ENCODE measurements at regions not wholly inside any gene's neighbourhood (a gene's known extent, or its start where the extent isn't known, plus 50 kb on each side); places are given as distances from the start of the nearest gene placed in this dataset.

DNA sequence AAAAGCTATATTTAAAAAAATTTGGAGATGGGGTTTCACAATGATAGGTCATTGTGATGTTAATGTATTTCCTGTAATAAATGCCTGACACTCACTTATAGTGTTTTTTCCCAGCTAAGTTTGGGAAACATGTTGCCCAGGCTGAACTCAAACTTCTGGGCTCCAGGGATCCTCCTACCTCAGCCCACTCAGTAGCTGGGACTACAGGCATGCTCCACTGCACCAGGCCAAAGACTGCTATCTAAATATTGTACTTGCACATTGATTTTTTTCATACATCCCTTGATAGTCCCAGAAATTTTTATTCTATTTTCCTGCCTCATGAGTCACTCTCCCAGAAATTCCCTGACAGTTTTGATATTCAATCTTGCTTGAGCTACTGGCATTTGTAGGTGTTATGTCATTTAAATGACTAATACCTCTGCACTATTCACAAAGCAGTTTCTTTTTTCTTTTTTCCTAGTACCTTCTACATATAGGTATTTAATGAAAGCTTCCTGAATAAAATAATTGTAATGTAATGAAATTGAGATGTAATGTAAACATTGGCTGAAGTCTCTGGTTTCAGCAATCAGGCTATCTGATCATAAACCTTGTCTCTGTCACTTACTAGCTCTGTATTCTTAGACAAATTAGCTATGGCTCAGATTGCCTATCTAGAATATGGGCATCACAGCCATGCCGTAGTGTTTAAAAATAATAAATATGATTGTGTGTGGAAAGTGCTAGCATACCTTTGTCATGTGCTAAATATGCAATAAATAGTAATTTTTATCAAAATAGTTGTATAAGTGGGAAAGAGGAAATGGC, 1973.0 kb upstream of the AGA start:
- Histone ChIP-seq H3K4me3 (ENCODE audit: low read depth, low read length, poor library complexity, severe bottlenecking) (no peak overlapping the region), H3K27ac (ENCODE audit: low read depth, low read length, poor library complexity, severe bottlenecking) (no peak overlapping the region), H3K9me3 (ENCODE audit: low read depth, low read length, poor library complexity, severe bottlenecking) (no peaks in the 10 kb centered on the region), H3K36me3 (ENCODE audit: insufficient read depth, low read length, poor library complexity, severe bottlenecking) (no peaks in the 10 kb centered on the region), H3K27me3 (replicated peaks; ENCODE audit: insufficient read depth, low read depth, low read length, poor library complexity) (no peaks in the 10 kb centered on the region), H3K4me1 (ENCODE audit: insufficient read depth, low read length, poor library complexity, severe bottlenecking) (peaks cover 10% of the 10 kb centered on the region)
- CTCF ChIA-PET = interaction anchor here (0.9 kb wide), 1 partner anchor 108 kb away, joined by 3 read pairs; no protein-coding TSS in a partner anchor
- DNase-seq (ENCODE audit: low spot score) = peak; percentile 24
- intact Hi-C loops (cut with micrococcal nuclease; ENCODE audit: unreplicated experiment) = no loop called here
- POLR2A ChIA-PET (ENCODE audit: low non-redundant PET) = interaction anchor here (0.6 kb wide), 1 partner anchor 12 kb away, joined by 5 read pairs; no protein-coding TSS in a partner anchor
- no TSS peak for BruUV-seq (replicated peaks)
- no peak for TF ChIP-seq EZH2 (IDR thresholded peaks at IDR 0.05; ENCODE audit: borderline replicate concordance, low read depth, low read length, poor library complexity, severe bottlenecking)
- TF ChIP-seq, protein P1, sequence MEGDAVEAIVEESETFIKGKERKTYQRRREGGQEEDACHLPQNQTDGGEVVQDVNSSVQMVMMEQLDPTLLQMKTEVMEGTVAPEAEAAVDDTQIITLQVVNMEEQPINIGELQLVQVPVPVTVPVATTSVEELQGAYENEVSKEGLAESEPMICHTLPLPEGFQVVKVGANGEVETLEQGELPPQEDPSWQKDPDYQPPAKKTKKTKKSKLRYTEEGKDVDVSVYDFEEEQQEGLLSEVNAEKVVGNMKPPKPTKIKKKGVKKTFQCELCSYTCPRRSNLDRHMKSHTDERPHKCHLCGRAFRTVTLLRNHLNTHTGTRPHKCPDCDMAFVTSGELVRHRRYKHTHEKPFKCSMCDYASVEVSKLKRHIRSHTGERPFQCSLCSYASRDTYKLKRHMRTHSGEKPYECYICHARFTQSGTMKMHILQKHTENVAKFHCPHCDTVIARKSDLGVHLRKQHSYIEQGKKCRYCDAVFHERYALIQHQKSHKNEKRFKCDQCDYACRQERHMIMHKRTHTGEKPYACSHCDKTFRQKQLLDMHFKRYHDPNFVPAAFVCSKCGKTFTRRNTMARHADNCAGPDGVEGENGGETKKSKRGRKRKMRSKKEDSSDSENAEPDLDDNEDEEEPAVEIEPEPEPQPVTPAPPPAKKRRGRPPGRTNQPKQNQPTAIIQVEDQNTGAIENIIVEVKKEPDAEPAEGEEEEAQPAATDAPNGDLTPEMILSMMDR (conservative IDR thresholded peaks at IDR 0.05; ENCODE audit: low read depth, low read length) = no peak

DNA sequence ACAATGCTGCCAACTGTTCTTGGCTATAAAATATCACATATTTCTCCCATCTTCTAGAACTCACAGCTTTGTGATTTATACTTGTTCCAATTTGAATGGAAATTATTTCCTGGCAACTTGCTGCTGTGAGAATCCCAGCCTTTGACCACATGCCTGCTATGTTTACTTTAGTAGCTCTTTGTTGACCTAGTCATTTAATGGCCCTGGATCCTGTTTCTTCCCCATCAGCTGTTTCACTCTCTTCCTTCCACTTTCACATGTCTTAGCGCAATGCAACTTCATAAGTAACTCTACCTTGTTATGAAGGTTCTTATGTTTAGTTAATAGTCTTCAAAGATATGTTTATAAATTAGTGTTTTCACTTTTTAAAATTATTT, 1973.6 kb upstream of the AGA start:
- H3K9me3 ChIP-seq (ENCODE audit: low read depth, low read length, poor library complexity, severe bottlenecking) = no peaks in the 10 kb centered on the region
- DNase-seq (ENCODE audit: low spot score) = no peak
- POLR2A ChIA-PET (ENCODE audit: low non-redundant PET) = interaction anchor here (0.6 kb wide), 1 partner anchor 12 kb away, joined by 5 read pairs; no protein-coding TSS in a partner anchor
- H3K4me3 ChIP-seq (ENCODE audit: low read depth, low read length, poor library complexity, severe bottlenecking) = no peak overlapping the region
- intact Hi-C loops (cut with micrococcal nuclease; ENCODE audit: unreplicated experiment) = no loop called here
- CTCF ChIA-PET = no interaction called here
- no peak overlapping the region for H3K27ac ChIP-seq (ENCODE audit: low read depth, low read length, poor library complexity, severe bottlenecking)
- H3K36me3 ChIP-seq (ENCODE audit: insufficient read depth, low read length, poor library complexity, severe bottlenecking) = no peaks in the 10 kb centered on the region
- H3K4me1 ChIP-seq (ENCODE audit: insufficient read depth, low read length, poor library complexity, severe bottlenecking) = peaks cover 10% of the 10 kb centered on the region
- H3K27me3 ChIP-seq (replicated peaks; ENCODE audit: insufficient read depth, low read depth, low read length, poor library complexity) = no peaks in the 10 kb centered on the region
- BruUV-seq (replicated peaks) = no TSS peak
- no peak for TF ChIP-seq EZH2 (IDR thresholded peaks at IDR 0.05; ENCODE audit: borderline replicate concordance, low read depth, low read length, poor library complexity, severe bottlenecking)
- TF ChIP-seq, protein P1 (conservative IDR thresholded peaks at IDR 0.05; ENCODE audit: low read depth, low read length) = no peak

DNA sequence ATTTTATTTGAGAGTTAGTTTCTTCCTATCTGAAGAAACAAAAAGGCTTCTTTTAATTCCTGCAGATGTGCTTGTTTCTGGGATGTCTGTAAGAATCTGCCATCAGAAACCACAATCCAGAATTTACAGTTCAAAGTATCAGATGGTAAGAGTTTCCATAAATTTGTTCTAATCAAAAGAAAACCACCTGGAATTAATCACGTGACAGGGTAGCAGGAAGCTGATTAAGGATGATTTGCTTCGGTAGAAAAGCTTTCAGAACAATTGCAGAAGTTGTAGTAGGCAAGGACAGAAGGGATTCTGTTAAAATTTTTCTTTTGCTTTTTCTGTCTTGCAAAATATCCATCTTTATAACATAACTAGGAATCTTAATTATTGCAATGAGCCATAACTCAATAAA, 1975.1 kb upstream of the AGA start:
- no peaks in the 10 kb centered on the region for H3K27me3 ChIP-seq (replicated peaks; ENCODE audit: insufficient read depth, low read depth, low read length, poor library complexity)
- no peak overlapping the region for H3K4me3 ChIP-seq (ENCODE audit: low read depth, low read length, poor library complexity, severe bottlenecking)
- BruUV-seq (replicated peaks) = no TSS peak
- H3K36me3 ChIP-seq (ENCODE audit: insufficient read depth, low read length, poor library complexity, severe bottlenecking) = no peaks in the 10 kb centered on the region
- intact Hi-C loops (cut with micrococcal nuclease; ENCODE audit: unreplicated experiment) = no loop called here
- H3K9me3 ChIP-seq (ENCODE audit: low read depth, low read length, poor library complexity, severe bottlenecking) = no peaks in the 10 kb centered on the region
- H3K27ac ChIP-seq (ENCODE audit: low read depth, low read length, poor library complexity, severe bottlenecking) = no peak overlapping the region
- H3K4me1 ChIP-seq (ENCODE audit: insufficient read depth, low read length, poor library complexity, severe bottlenecking) = peaks cover 10% of the 10 kb centered on the region
- POLR2A ChIA-PET (ENCODE audit: low non-redundant PET) = no interaction called here
- CTCF ChIA-PET = no interaction called here
- no peak for TF ChIP-seq EZH2 (IDR thresholded peaks at IDR 0.05; ENCODE audit: borderline replicate concordance, low read depth, low read length, poor library complexity, severe bottlenecking)
- TF ChIP-seq, protein P1 (conservative IDR thresholded peaks at IDR 0.05; ENCODE audit: low read depth, low read length) = no peak
- DNase-seq (ENCODE audit: low spot score) = no peak
